A549 (cell line): ENCODE measurements at regions not wholly inside any gene's neighbourhood (a gene's known extent, or its start where the extent isn't known, plus 50 kb on each side); places are given as distances from the start of the nearest gene placed in this dataset.

Source experiments
- ATAC-seq, 2 experiments: fragments of 200-7000 bp in 1 of 2; fragments of >200 bp in 1 of 2; cut with Nextera tagmentation in 1 of 2; cut with Tn5 transposase in 1 of 2; 3 replicates each; pipeline versions ENCODE4 v1.8.0 to v1.9.1; 2018 to 2020; ENCODE audit warnings: mild to moderate bottlenecking in 1 of 2, moderate library complexity in 1 of 2
- CTCF ChIA-PET: fragments of 300-600 bp; sonication (Branson Sonifier 250); formaldehyde crosslinking; extraction: SDS; loops from one replicate; lab custom pipeline; 2021; ENCODE audit warnings: antibody characterized with exemption, inconsistent platforms; lab: Yijun Ruan, JAX
- POLR2A ChIA-PET: fragments of 350-600 bp; formaldehyde crosslinking; extraction: SDS; loops from one replicate; lab custom pipeline; 2021; ENCODE audit warnings: antibody characterized with exemption, inconsistent platforms; lab: Yijun Ruan, JAX
- DNase-seq, 2 experiments: peaks; one replicate each; pipeline versions ENCODE4 v3.0.0 to v3.0.0-alpha.2; 2011 to 2016; ENCODE audit warnings: low read depth in 1 of 2, low spot score in 1 of 2
- FAIRE-seq: peaks from 2 replicates; lab custom pipeline; 2011; peaks lifted over from hg19 to GRCh38; lab: Jason Lieb, UNC
- H3K27ac ChIP-seq, 2 experiments: fragments of >200 bp; sonication (Bioruptor Twin); formaldehyde crosslinking; 3 replicates each; pipeline ENCODE4 v1.5.1; 2016 to 2017
- H3K4me1 ChIP-seq: fragments of >200 bp; sonication (Bioruptor Twin); formaldehyde crosslinking; 3 replicates; pipeline ENCODE4 v1.6.1; 2016
- H3K4me2 ChIP-seq: fragments of >200 bp; sonication (Bioruptor Twin); formaldehyde crosslinking; 3 replicates; pipeline ENCODE4 v1.6.1; 2016
- H3K4me3 ChIP-seq: fragments of >200 bp; sonication (Bioruptor Twin); formaldehyde crosslinking; 3 replicates; pipeline ENCODE4 v1.5.1; 2016
- H3K9me3 ChIP-seq: fragments of >200 bp; sonication (Bioruptor Twin); formaldehyde crosslinking; 3 replicates; pipeline ENCODE4 v1.6.1; 2016
- ATOH8 ChIP-seq: fragments of 250-450 bp; sonication (Bioruptor Pico); IDR thresholded peaks from 2 replicates; pipeline ENCODE4 v1.5.0; 2020; ENCODE audit warnings: low read depth, mild to moderate bottlenecking, moderate library complexity
- CBX2 ChIP-seq: fragments of 200-600 bp; sonication (generic); IDR thresholded peaks from 2 replicates; pipeline ENCODE4 v1.6.1; 2016; ENCODE audit warnings: low read depth, mild to moderate bottlenecking, borderline replicate concordance
- FOSL2 ChIP-seq, 2 experiments: fragments of 450-650 bp in 1 of 2; fragments of >200 bp in 1 of 2; sonication (Bioruptor Twin) in 1 of 2; formaldehyde crosslinking; IDR thresholded peaks; 2 replicates each; pipeline versions ENCODE4 v1.5.0 to v1.6.1; 2016 to 2020; ENCODE audit warnings: mild to moderate bottlenecking in 1 of 2, moderate library complexity in 1 of 2
- FOXS1 ChIP-seq: fragments of 250-450 bp; sonication (Bioruptor Pico); IDR thresholded peaks from 2 replicates; pipeline ENCODE4 v1.5.0; 2020; ENCODE audit warnings: mild to moderate bottlenecking, moderate library complexity
- HDAC2 ChIP-seq: fragments of 200-600 bp; sonication (generic); IDR thresholded peaks from 2 replicates; pipeline ENCODE4 v1.6.1; 2016
- HOXB13 ChIP-seq: fragments of 250-450 bp; sonication (Bioruptor Pico); IDR thresholded peaks from 2 replicates; pipeline ENCODE4 v1.5.0; 2020; ENCODE audit warnings: low read depth, mild to moderate bottlenecking, moderate library complexity
- HOXB5 ChIP-seq: fragments of 250-450 bp; sonication (Bioruptor Pico); IDR thresholded peaks from 2 replicates; pipeline ENCODE4 v1.5.0; 2020; ENCODE audit warnings: mild to moderate bottlenecking, moderate library complexity
- KDM1A ChIP-seq: fragments of 200-600 bp; sonication (generic); IDR thresholded peaks from 2 replicates; pipeline ENCODE4 v1.6.1; 2016; ENCODE audit warnings: low read depth, mild to moderate bottlenecking
- KDM5A ChIP-seq: fragments of 200-600 bp; sonication (generic); IDR thresholded peaks from 2 replicates; pipeline ENCODE4 v1.6.1; 2016; ENCODE audit warnings: antibody characterized with exemption, mild to moderate bottlenecking
- MAX ChIP-seq: IDR thresholded peaks from 2 replicates; pipeline ENCODE4 v1.6.1; 2012
- MYC ChIP-seq: IDR thresholded peaks from 2 replicates; pipeline ENCODE4 v1.6.1; 2012; ENCODE audit warnings: mild to moderate bottlenecking, inconsistent platforms, low read length, improper control_type of control experiment, borderline replicate concordance
- NFE2L2 ChIP-seq: fragments of 150-350 bp; conservative IDR thresholded peaks from 2 replicates; pipeline ENCODE4 v1.6.1; 2014; ENCODE audit warnings: low read length
- PHF8 ChIP-seq: fragments of 200-600 bp; sonication (generic); IDR thresholded peaks from 2 replicates; pipeline ENCODE4 v1.6.1; 2016; ENCODE audit warnings: low read depth, mild to moderate bottlenecking, antibody characterized with exemption, moderate library complexity, borderline replicate concordance
- RFX5 ChIP-seq: fragments of 450-650 bp; IDR thresholded peaks from 2 replicates; pipeline ENCODE4 v1.7.1; 2014; ENCODE audit warnings: antibody characterized with exemption, mild to moderate bottlenecking, moderate library complexity
- RNF2 ChIP-seq: fragments of 200-600 bp; sonication (generic); IDR thresholded peaks from 2 replicates; pipeline ENCODE4 v1.6.1; 2016; ENCODE audit warnings: low read depth, mild to moderate bottlenecking, antibody characterized with exemption, moderate library complexity, borderline replicate concordance
- TFCP2L1 ChIP-seq: fragments of 250-450 bp; sonication (Bioruptor Pico); IDR thresholded peaks from 2 replicates; pipeline ENCODE4 v1.5.0; 2021; ENCODE audit warnings: mild to moderate bottlenecking
- whole genome bisulfite sequencing: methylation state at CpG from one replicate; pipeline ENCODE4 v1.1.6; 2017; ENCODE audit errors: missing lambda C conversion rate; 5-methylcytosine and 5-hydroxymethylcytosine counted together
- TF ChIP-seq, protein P1 (sequence below): fragments of 200-600 bp; sonication (generic); IDR thresholded peaks from 2 replicates; pipeline ENCODE4 v1.6.1; 2016; ENCODE audit warnings: antibody characterized with exemption, mild to moderate bottlenecking, moderate library complexity

DNA sequence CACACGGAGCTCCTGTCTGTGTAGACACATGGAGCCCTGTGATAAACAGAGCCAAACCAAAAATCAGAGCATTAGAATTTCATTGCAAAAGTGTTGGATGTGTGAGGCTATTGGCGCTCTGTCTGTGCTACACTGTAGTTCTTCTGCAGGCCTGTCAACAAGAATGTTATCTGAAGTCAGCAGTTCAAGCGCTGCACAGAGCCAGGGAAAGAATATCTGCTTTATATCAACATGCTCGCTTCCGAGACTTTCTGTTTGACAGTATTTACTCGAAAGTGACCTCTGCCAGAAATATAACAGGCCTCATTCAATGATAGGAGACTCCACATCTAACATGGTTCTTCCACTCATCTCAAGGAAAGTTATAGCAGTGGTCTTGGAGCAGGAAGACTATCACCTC, 118.3 kb downstream of the CCER1 start:
- WGBS = 74% methylated on average over 6 of the region's 6 CpGs
- H3K4me2 ChIP-seq = no peak overlapping the region
- H3K9me3 ChIP-seq = no peaks in the 10 kb centered on the region
- no peak overlapping the region for H3K4me3 ChIP-seq
- H3K4me1 ChIP-seq = no peaks in the 10 kb centered on the region
- ChIA-PET CTCF (no interaction called here), POLR2A (no interaction called here)
- FAIRE-seq (no peak), ATAC-seq (no peak), DNase-seq (no peak)
- H3K27ac ChIP-seq = no peak overlapping the region
- TF ChIP-seq FOXS1 (CRISPR knock-in tag) = no peak
- no peak for TF ChIP-seq KDM1A
- TF ChIP-seq HOXB5 (CRISPR knock-in tag) = no peak
- no peak for TF ChIP-seq FOSL2 (IDR thresholded peaks at IDR 0.05)
- TF ChIP-seq FOSL2 (CRISPR knock-in tag; IDR thresholded peaks at IDR 0.05) = no peak
- no peak for TF ChIP-seq TFCP2L1 (CRISPR knock-in tag)

DNA sequence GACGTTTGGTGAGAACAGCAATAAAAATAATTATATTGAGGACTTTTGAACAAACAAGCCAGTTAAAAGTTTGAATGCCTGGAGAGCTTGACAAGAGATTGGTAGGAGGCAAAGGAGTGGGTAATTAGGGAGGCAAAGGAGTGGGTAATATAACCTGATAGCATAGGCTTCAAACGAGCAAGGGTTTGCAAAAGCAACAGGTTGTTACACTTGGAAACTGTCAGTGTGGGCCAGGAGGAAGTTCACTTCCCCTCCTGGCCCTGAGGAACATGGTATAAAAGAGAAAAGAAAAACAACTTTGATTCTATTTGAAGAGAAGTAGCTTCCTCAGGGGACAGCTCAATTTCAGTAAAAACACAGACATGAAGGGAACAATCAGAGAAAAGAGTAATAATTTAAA, 121.7 kb downstream of the CCER1 start:
- POLR2A ChIA-PET = no interaction called here
- CTCF ChIA-PET = no interaction called here
- H3K4me1 ChIP-seq = no peaks in the 10 kb centered on the region

DNA sequence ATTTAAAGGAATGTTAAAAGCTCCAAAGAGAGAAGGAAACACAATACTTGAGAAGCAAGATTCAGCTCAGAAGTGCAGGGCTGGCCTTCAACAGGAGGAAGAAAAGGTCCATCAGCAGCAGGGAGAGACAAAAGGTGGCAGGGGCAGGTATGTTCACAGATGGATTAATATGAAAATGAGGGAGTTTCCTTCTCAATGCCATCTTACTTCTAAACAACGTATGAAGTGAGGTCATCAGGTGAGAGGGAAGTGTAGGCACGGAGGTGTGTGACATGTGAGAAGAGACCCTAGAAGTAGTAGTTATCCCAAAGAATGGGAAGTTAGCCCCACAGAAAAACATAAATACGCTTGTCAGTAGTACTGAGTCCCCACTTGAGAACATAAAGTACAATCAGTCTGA, 122.5 kb downstream of the CCER1 start:
- CTCF ChIA-PET = no interaction called here

More for the DNA sequence above, 121.7 kb downstream of the CCER1 start:
- Histone ChIP-seq H3K4me3 (no peak overlapping the region), H3K27ac (no peak overlapping the region), H3K4me2 (no peak overlapping the region), H3K9me3 (no peaks in the 10 kb centered on the region)
- WGBS = 30% methylated on average over 2 of the region's 2 CpGs
- no peak for ATAC-seq
- no peak for DNase-seq
- FAIRE-seq = no peak
- TF ChIP-seq FOSL2 (IDR thresholded peaks at IDR 0.05) = no peak
- no peak for TF ChIP-seq FOSL2 (CRISPR knock-in tag; IDR thresholded peaks at IDR 0.05)

DNA sequence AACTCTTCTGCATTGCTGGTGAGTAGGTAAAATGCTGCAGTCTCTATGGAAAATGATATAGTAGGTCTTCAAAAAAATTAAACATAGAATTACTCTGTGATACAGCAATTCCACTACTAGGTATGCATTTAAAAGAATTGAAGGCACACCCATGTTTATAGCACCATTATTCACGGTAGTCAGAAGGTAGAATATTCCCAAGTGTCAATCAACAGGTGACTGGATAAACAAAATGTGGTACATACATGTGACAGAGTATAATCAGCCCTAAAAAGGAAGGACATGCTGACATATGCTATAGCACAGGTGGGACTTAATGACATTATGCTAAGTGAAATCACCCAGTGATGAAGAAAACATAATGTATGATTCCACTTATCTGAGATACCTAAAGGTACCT, 123.3 kb downstream of the CCER1 start:
- no peak overlapping the region for H3K27ac ChIP-seq
- 14% methylated on average over 1 of the region's 1 CpG for WGBS
- no peak for DNase-seq
- H3K4me2 ChIP-seq = no peak overlapping the region
- no peaks in the 10 kb centered on the region for H3K9me3 ChIP-seq
- H3K4me3 ChIP-seq = no peak overlapping the region
- no peak for ATAC-seq
- CTCF ChIA-PET = no interaction called here
- POLR2A ChIA-PET = no interaction called here
- FAIRE-seq = no peak
- no peak for TF ChIP-seq CBX2
- no peak for TF ChIP-seq MAX
- no peak for TF ChIP-seq MYC
- TF ChIP-seq, protein P1, sequence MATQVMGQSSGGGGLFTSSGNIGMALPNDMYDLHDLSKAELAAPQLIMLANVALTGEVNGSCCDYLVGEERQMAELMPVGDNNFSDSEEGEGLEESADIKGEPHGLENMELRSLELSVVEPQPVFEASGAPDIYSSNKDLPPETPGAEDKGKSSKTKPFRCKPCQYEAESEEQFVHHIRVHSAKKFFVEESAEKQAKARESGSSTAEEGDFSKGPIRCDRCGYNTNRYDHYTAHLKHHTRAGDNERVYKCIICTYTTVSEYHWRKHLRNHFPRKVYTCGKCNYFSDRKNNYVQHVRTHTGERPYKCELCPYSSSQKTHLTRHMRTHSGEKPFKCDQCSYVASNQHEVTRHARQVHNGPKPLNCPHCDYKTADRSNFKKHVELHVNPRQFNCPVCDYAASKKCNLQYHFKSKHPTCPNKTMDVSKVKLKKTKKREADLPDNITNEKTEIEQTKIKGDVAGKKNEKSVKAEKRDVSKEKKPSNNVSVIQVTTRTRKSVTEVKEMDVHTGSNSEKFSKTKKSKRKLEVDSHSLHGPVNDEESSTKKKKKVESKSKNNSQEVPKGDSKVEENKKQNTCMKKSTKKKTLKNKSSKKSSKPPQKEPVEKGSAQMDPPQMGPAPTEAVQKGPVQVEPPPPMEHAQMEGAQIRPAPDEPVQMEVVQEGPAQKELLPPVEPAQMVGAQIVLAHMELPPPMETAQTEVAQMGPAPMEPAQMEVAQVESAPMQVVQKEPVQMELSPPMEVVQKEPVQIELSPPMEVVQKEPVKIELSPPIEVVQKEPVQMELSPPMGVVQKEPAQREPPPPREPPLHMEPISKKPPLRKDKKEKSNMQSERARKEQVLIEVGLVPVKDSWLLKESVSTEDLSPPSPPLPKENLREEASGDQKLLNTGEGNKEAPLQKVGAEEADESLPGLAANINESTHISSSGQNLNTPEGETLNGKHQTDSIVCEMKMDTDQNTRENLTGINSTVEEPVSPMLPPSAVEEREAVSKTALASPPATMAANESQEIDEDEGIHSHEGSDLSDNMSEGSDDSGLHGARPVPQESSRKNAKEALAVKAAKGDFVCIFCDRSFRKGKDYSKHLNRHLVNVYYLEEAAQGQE = no peak
- no peak for TF ChIP-seq ATOH8 (CRISPR knock-in tag)
- no peaks in the 10 kb centered on the region for H3K4me1 ChIP-seq

More for the DNA sequence above, 122.5 kb downstream of the CCER1 start:
- H3K9me3 ChIP-seq = no peaks in the 10 kb centered on the region
- DNase-seq (no peak), ATAC-seq (no peak), FAIRE-seq (no peak)
- POLR2A ChIA-PET = no interaction called here
- 57% methylated on average over 3 of the region's 3 CpGs for WGBS
- no peak overlapping the region for H3K27ac ChIP-seq
- no peak overlapping the region for H3K4me2 ChIP-seq
- no peaks in the 10 kb centered on the region for H3K4me1 ChIP-seq
- TF ChIP-seq RFX5 (no peak), HOXB13 (CRISPR knock-in tag) (no peak), NFE2L2 (no peak), RNF2 (no peak), PHF8 (no peak), KDM5A (no peak), HDAC2 (no peak)
- H3K4me3 ChIP-seq = no peak overlapping the region
